ENCODE measurements at regions not wholly inside any gene's neighbourhood (a gene's known extent, or its start where the extent isn't known, plus 50 kb on each side); places are given as distances from the start of the nearest gene placed in this dataset.

- H3K4me3 ChIP-seq (ENCODE audit: low read length), result no peak overlapping the region
- TF ChIP-seq, protein P1, sequence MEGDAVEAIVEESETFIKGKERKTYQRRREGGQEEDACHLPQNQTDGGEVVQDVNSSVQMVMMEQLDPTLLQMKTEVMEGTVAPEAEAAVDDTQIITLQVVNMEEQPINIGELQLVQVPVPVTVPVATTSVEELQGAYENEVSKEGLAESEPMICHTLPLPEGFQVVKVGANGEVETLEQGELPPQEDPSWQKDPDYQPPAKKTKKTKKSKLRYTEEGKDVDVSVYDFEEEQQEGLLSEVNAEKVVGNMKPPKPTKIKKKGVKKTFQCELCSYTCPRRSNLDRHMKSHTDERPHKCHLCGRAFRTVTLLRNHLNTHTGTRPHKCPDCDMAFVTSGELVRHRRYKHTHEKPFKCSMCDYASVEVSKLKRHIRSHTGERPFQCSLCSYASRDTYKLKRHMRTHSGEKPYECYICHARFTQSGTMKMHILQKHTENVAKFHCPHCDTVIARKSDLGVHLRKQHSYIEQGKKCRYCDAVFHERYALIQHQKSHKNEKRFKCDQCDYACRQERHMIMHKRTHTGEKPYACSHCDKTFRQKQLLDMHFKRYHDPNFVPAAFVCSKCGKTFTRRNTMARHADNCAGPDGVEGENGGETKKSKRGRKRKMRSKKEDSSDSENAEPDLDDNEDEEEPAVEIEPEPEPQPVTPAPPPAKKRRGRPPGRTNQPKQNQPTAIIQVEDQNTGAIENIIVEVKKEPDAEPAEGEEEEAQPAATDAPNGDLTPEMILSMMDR (IDR thresholded peaks at IDR 0.05; ENCODE audit: insufficient read depth, low read depth, low read length, missing control alignments), result no peak
- DNase-seq (ENCODE audit: low read depth), result no peak
These were observed 523.5 kb downstream of the TMEM182 start for GRCh38 chr2:103285354-103285753.

DNA sequence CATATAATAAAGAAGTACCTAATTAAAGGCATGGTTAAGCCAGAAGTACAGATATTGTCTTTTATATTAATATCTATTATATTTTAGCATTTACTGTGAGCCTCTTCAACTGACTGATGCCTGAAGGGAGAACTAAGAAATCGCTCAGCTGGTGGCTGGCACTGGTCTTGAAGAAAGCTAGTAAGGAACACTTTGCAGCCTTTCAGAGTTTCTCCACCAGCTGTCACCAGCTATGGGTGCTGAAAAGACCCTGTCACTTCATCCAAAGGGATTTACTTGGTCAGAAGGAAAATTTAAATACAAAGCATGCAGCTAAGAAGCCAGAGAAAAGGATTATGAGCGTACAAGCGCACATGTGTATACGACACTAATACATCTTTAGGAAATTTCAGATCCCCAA lies 525.9 kb downstream of the TMEM182 start:
- no peak overlapping the region for H3K4me3 ChIP-seq (ENCODE audit: low read length)
- TF ChIP-seq, protein P1 (IDR thresholded peaks at IDR 0.05; ENCODE audit: insufficient read depth, low read depth, low read length, missing control alignments), result no peak
- no peak for DNase-seq (ENCODE audit: low read depth)

- TF ChIP-seq, protein P1 (IDR thresholded peaks at IDR 0.05; ENCODE audit: insufficient read depth, low read depth, low read length, missing control alignments), result no peak
- H3K4me3 ChIP-seq (ENCODE audit: low read length), result no peak overlapping the region
- no peak for DNase-seq (ENCODE audit: low read depth)
These were observed 526.9 kb downstream of the TMEM182 start for GRCh38 chr2:103288696-103289095.

DNA sequence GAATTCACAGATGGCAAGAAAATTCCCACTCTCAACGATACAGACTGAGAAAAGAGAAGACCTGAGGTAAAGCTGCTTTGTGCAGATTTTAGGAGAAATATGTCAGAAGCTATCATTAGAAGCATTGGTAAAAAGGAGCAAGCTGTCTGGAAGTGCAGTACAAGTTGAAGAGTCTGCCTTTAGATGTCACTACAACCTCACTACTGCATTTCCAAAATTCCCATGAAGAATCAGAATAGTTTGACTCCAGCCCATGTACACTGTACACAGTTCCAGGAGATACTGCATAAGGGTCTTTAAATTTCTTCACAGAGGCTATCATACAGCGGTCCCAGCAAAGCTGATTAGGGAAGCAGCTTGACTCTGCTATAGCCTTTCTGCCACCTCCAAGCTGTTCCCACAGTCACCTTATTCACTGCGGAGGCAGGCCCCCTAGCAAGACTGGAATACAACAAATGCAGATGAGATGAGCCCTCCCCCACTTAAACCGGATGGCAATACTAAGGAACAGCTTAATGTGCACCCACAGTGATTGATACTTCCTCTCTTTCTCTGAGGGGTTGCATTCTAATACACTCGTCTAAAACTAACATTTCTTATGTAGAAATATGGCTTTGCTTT lies 527.4 kb downstream of the TMEM182 start:
- no peak overlapping the region for H3K4me3 ChIP-seq (ENCODE audit: low read length)
- TF ChIP-seq, protein P1 (IDR thresholded peaks at IDR 0.05; ENCODE audit: insufficient read depth, low read depth, low read length, missing control alignments), result no peak
- DNase-seq (ENCODE audit: low read depth), result no peak

- H3K4me3 ChIP-seq (ENCODE audit: low read length), result no peak overlapping the region
- TF ChIP-seq, protein P1 (IDR thresholded peaks at IDR 0.05; ENCODE audit: insufficient read depth, low read depth, low read length, missing control alignments), result no peak
These were observed 530.7 kb downstream of the TMEM182 start for GRCh38 chr2:103292573-103292972.

GRCh38 chr2:103293067-103293741 lies 531.4 kb downstream of the TMEM182 start:
- TF ChIP-seq, protein P1 (IDR thresholded peaks at IDR 0.05; ENCODE audit: insufficient read depth, low read depth, low read length, missing control alignments), result no peak
- H3K4me3 ChIP-seq (ENCODE audit: low read length), result no peak overlapping the region

More at GRCh38 chr2:103292573-103292972, 530.7 kb downstream of the TMEM182 start:
- no peak for DNase-seq (ENCODE audit: low read depth)

GRCh38 chr2:103293742-103294077 lies 531.9 kb downstream of the TMEM182 start:
- TF ChIP-seq, protein P1 (IDR thresholded peaks at IDR 0.05; ENCODE audit: insufficient read depth, low read depth, low read length, missing control alignments), result no peak
- no peak for DNase-seq (ENCODE audit: low read depth)
- H3K4me3 ChIP-seq (ENCODE audit: low read length), result no peak overlapping the region

More at GRCh38 chr2:103293067-103293741, 531.4 kb downstream of the TMEM182 start:
- DNase-seq (ENCODE audit: low read depth), result no peak
